ENCODE measurements at regions not wholly inside any gene's neighbourhood (a gene's known extent, or its start where the extent isn't known, plus 50 kb on each side); places are given as distances from the start of the nearest gene placed in this dataset.
"Not testable (repeated sequence)": the region's sequence is repeated elsewhere in the genome, so short reads cannot be mapped to it uniquely, and the experiment has no call there.

- H3K36me3 ChIP-seq (replicated peaks in 1 of 2; ENCODE audit: control insufficient read depth in 2 of 2, insufficient read depth in 2 of 2, low read length in 2 of 2); H3K27ac ChIP-seq (replicated peaks; ENCODE audit: low read length); H3K14ac ChIP-seq (ENCODE audit: low read length); H3K4me3 ChIP-seq (ENCODE audit: low read length in 2 of 2); H3K18ac ChIP-seq (ENCODE audit: low read length); H2AK5ac ChIP-seq (ENCODE audit: low read depth, low read length); H4K91ac ChIP-seq (ENCODE audit: low read depth, low read length, poor library complexity); H4K8ac ChIP-seq (ENCODE audit: low read depth, low read length); H3K9ac ChIP-seq (ENCODE audit: low read depth, low read length, poor library complexity); H3K4me2 ChIP-seq (ENCODE audit: insufficient read depth, low read length, poor library complexity, severe bottlenecking); H3K79me1 ChIP-seq (ENCODE audit: low read depth, low read length); H3K4ac ChIP-seq (ENCODE audit: low read length); H2BK12ac ChIP-seq (ENCODE audit: low read length); H2BK5ac ChIP-seq (ENCODE audit: low read length); H3K9me3 ChIP-seq (replicated peaks in 1 of 2; ENCODE audit: control insufficient read depth in 2 of 2, insufficient read depth in 1 of 2, low read depth in 1 of 2, low read length in 2 of 2); H2BK15ac ChIP-seq (ENCODE audit: low read length); H2BK120ac ChIP-seq (ENCODE audit: low read depth, low read length); DNase-seq (ENCODE audit: low spot score); H3K23ac ChIP-seq (ENCODE audit: low read depth, low read length, poor library complexity); H3K4me1 ChIP-seq (ENCODE audit: control insufficient read depth in 2 of 2, insufficient read depth in 1 of 2, low read depth in 1 of 2, low read length in 2 of 2); H2AFZ ChIP-seq (ENCODE audit: low read length): not testable (repeated sequence)
- WGBS, 2 donors (ENCODE audit: extremely low coverage in 2 of 2, insufficient read length in 2 of 2, insufficient replicate concordance in 1 of 2): no CpG with 5 or more reads among the region's 8 CpGs
- peaks cover 0 to 30% (median 0%) of the 10 kb centered on the region in 3 experiments for H3K27me3 ChIP-seq (ENCODE audit: control insufficient read depth in 3 of 3, insufficient read depth in 3 of 3, low read depth in 1 of 3, low read length in 3 of 3)
Measured at GRCh38 chr2:64816526-64816925, 162.8 kb upstream of the SERTAD2 start.

- Histone ChIP-seq H4K8ac (ENCODE audit: low read depth, low read length) (no peak overlapping the region), H3K79me1 (ENCODE audit: low read depth, low read length) (no peaks in the 10 kb centered on the region), H3K36me3 (replicated peaks in 1 of 2; ENCODE audit: control insufficient read depth in 2 of 2, insufficient read depth in 2 of 2, low read length in 2 of 2) (no peaks in the 10 kb centered on the region), H3K27ac (replicated peaks; ENCODE audit: low read length) (no peak overlapping the region), H3K23ac (ENCODE audit: low read depth, low read length, poor library complexity) (no peak overlapping the region), H2AFZ (ENCODE audit: low read length) (no peak overlapping the region), H3K4me1 (ENCODE audit: control insufficient read depth in 2 of 2, insufficient read depth in 1 of 2, low read depth in 1 of 2, low read length in 2 of 2) (peaks cover 0 to 3% of the 10 kb centered on the region in 2 donors), H2BK5ac (ENCODE audit: low read length) (no peak overlapping the region), H2BK120ac (ENCODE audit: low read depth, low read length) (no peak overlapping the region), H4K91ac (ENCODE audit: low read depth, low read length, poor library complexity) (no peak overlapping the region), H2AK5ac (ENCODE audit: low read depth, low read length) (no peak overlapping the region), H2BK15ac (ENCODE audit: low read length) (no peak overlapping the region), H3K9ac (ENCODE audit: low read depth, low read length, poor library complexity) (no peak overlapping the region), H3K18ac (ENCODE audit: low read length) (no peak overlapping the region), H3K14ac (ENCODE audit: low read length) (no peak overlapping the region), H2BK12ac (ENCODE audit: low read length) (no peak overlapping the region), H3K9me3 (replicated peaks in 1 of 2; ENCODE audit: control insufficient read depth in 2 of 2, insufficient read depth in 1 of 2, low read depth in 1 of 2, low read length in 2 of 2) (no peaks in the 10 kb centered on the region), H3K27me3 (ENCODE audit: control insufficient read depth in 3 of 3, insufficient read depth in 3 of 3, low read depth in 1 of 3, low read length in 3 of 3) (peaks cover 0 to 30% (median 0%) of the 10 kb centered on the region in 3 experiments), H3K4ac (ENCODE audit: low read length) (no peak overlapping the region), H3K4me2 (ENCODE audit: insufficient read depth, low read length, poor library complexity, severe bottlenecking) (no peak overlapping the region), H3K4me3 (ENCODE audit: low read length in 2 of 2) (no peak overlapping the region)
- no peak for DNase-seq (ENCODE audit: low spot score)
- WGBS, 2 donors (ENCODE audit: extremely low coverage in 2 of 2, insufficient read length in 2 of 2, insufficient replicate concordance in 1 of 2): no CpG with 5 or more reads among the region's 4 CpGs
Measured at GRCh38 chr2:64817453-64817852, 163.7 kb upstream of the SERTAD2 start.

GRCh38 chr2:64818664-64819060 lies 164.9 kb upstream of the SERTAD2 start:
- Histone ChIP-seq H3K36me3 (replicated peaks in 1 of 2; ENCODE audit: control insufficient read depth in 2 of 2, insufficient read depth in 2 of 2, low read length in 2 of 2) (no peaks in the 10 kb centered on the region), H2AK5ac (ENCODE audit: low read depth, low read length) (no peak overlapping the region), H2BK5ac (ENCODE audit: low read length) (no peak overlapping the region), H2BK15ac (ENCODE audit: low read length) (peak overlapping the region; percentile 77), H3K4me1 (ENCODE audit: control insufficient read depth in 2 of 2, insufficient read depth in 1 of 2, low read depth in 1 of 2, low read length in 2 of 2) (peaks cover 0 to 3% of the 10 kb centered on the region in 2 donors), H4K91ac (ENCODE audit: low read depth, low read length, poor library complexity) (no peak overlapping the region), H3K9me3 (replicated peaks in 1 of 2; ENCODE audit: control insufficient read depth in 2 of 2, insufficient read depth in 1 of 2, low read depth in 1 of 2, low read length in 2 of 2) (no peaks in the 10 kb centered on the region), H3K4me2 (ENCODE audit: insufficient read depth, low read length, poor library complexity, severe bottlenecking) (no peak overlapping the region), H2BK12ac (ENCODE audit: low read length) (no peak overlapping the region), H3K9ac (ENCODE audit: low read depth, low read length, poor library complexity) (no peak overlapping the region), H2BK120ac (ENCODE audit: low read depth, low read length) (no peak overlapping the region), H3K27me3 (ENCODE audit: control insufficient read depth in 3 of 3, insufficient read depth in 3 of 3, low read depth in 1 of 3, low read length in 3 of 3) (peaks cover 0 to 31% (median 0%) of the 10 kb centered on the region in 3 experiments), H4K8ac (ENCODE audit: low read depth, low read length) (no peak overlapping the region), H3K4me3 (ENCODE audit: low read length in 2 of 2) (no peak overlapping the region), H3K27ac (replicated peaks; ENCODE audit: low read length) (no peak overlapping the region), H3K18ac (ENCODE audit: low read length) (no peak overlapping the region), H3K23ac (ENCODE audit: low read depth, low read length, poor library complexity) (no peak overlapping the region), H3K79me1 (ENCODE audit: low read depth, low read length) (no peaks in the 10 kb centered on the region), H3K4ac (ENCODE audit: low read length) (no peak overlapping the region), H3K14ac (ENCODE audit: low read length) (no peak overlapping the region), H2AFZ (ENCODE audit: low read length) (no peak overlapping the region)
- no peak for DNase-seq (ENCODE audit: low spot score)
- WGBS, 2 donors (ENCODE audit: extremely low coverage in 2 of 2, insufficient read length in 2 of 2, insufficient replicate concordance in 1 of 2): no CpG with 5 or more reads among the region's 4 CpGs

DNA sequence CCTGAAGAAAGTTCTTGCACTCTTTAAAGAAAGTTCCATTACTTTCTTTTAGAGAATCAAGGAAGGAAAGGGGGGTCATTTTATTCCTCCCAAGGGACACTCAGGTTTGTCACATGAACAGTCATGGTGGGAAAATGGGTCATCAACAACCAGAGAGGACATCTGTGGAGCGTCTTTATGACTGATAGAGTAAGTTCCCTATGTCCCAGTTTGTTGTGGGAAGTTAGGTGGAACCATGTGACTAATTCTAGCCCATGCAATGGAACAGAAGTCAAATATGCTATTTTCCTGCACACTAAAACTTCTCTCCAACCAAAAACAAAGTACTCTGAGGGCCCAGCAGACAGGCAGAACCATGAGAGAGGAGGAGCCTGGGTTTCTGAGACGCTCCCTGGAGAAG lies 165.6 kb upstream of the SERTAD2 start:
- no CpG with 5 or more reads among the region's 2 CpGs for WGBS, 2 donors (ENCODE audit: extremely low coverage in 2 of 2, insufficient read length in 2 of 2, insufficient replicate concordance in 1 of 2)
- no peak overlapping the region for H3K4me2 ChIP-seq (ENCODE audit: insufficient read depth, low read length, poor library complexity, severe bottlenecking)
- H2AK5ac ChIP-seq (ENCODE audit: low read depth, low read length): no peak overlapping the region
- no peak overlapping the region for H3K9ac ChIP-seq (ENCODE audit: low read depth, low read length, poor library complexity)
- no peak overlapping the region for H2BK15ac ChIP-seq (ENCODE audit: low read length)
- H2AFZ ChIP-seq (ENCODE audit: low read length): no peak overlapping the region
- H3K9me3 ChIP-seq (replicated peaks in 1 of 2; ENCODE audit: control insufficient read depth in 2 of 2, insufficient read depth in 1 of 2, low read depth in 1 of 2, low read length in 2 of 2): no peaks in the 10 kb centered on the region
- no peak overlapping the region for H3K14ac ChIP-seq (ENCODE audit: low read length)
- peaks cover 0 to 2% of the 10 kb centered on the region in 2 donors for H3K4me1 ChIP-seq (ENCODE audit: control insufficient read depth in 2 of 2, insufficient read depth in 1 of 2, low read depth in 1 of 2, low read length in 2 of 2)
- no peak overlapping the region for H2BK5ac ChIP-seq (ENCODE audit: low read length)
- H3K23ac ChIP-seq (ENCODE audit: low read depth, low read length, poor library complexity): no peak overlapping the region
- H3K4ac ChIP-seq (ENCODE audit: low read length): no peak overlapping the region
- H3K18ac ChIP-seq (ENCODE audit: low read length): no peak overlapping the region
- peaks cover 0 to 33% (median 0%) of the 10 kb centered on the region in 3 experiments for H3K27me3 ChIP-seq (ENCODE audit: control insufficient read depth in 3 of 3, insufficient read depth in 3 of 3, low read depth in 1 of 3, low read length in 3 of 3)
- no peaks in the 10 kb centered on the region for H3K79me1 ChIP-seq (ENCODE audit: low read depth, low read length)
- no peak overlapping the region for H4K91ac ChIP-seq (ENCODE audit: low read depth, low read length, poor library complexity)
- H4K8ac ChIP-seq (ENCODE audit: low read depth, low read length): no peak overlapping the region
- H3K36me3 ChIP-seq (replicated peaks in 1 of 2; ENCODE audit: control insufficient read depth in 2 of 2, insufficient read depth in 2 of 2, low read length in 2 of 2): no peaks in the 10 kb centered on the region
- H3K4me3 ChIP-seq (ENCODE audit: low read length in 2 of 2): no peak overlapping the region
- H2BK120ac ChIP-seq (ENCODE audit: low read depth, low read length): no peak overlapping the region
- H3K27ac ChIP-seq (replicated peaks; ENCODE audit: low read length): no peak overlapping the region
- no peak overlapping the region for H2BK12ac ChIP-seq (ENCODE audit: low read length)
- DNase-seq (ENCODE audit: low spot score): no peak
